Endodermal cell (in vitro differentiated cells): ENCODE measurements at regions not wholly inside any gene's neighbourhood (a gene's known extent, or its start where the extent isn't known, plus 50 kb on each side); places are given as distances from the start of the nearest gene placed in this dataset.
A peak's percentile ranks its signal among the peaks of the same experiment; 100 is the strongest.

Experiments used
- DNase-seq: peaks from one replicate; pipeline ENCODE4 v3.0.0-alpha.2; 2017
- H3K27ac ChIP-seq: 2 replicates; pipeline ENCODE4 v1.5.1; 2013; ENCODE audit warnings: mild to moderate bottlenecking, low read depth, low read length, moderate library complexity
- H3K27me3 ChIP-seq: 2 replicates; pipeline ENCODE4 v1.6.1; 2013; ENCODE audit warnings: mild to moderate bottlenecking, low read length, moderate library complexity; ENCODE audit not compliant: insufficient read depth, control insufficient read depth, poor library complexity, severe bottlenecking
- H3K36me3 ChIP-seq: 2 replicates; pipeline ENCODE4 v1.7.0; 2013; ENCODE audit warnings: mild to moderate bottlenecking, low read length, moderate library complexity; ENCODE audit not compliant: control insufficient read depth, insufficient read depth
- H3K4me1 ChIP-seq: one replicate; pipeline ENCODE4 v1.7.0; 2013; ENCODE audit warnings: low read length; ENCODE audit not compliant: control insufficient read depth, insufficient read depth
- H3K4me3 ChIP-seq: 2 replicates; pipeline ENCODE4 v1.5.1; 2013; ENCODE audit warnings: mild to moderate bottlenecking, low read length, moderate library complexity
- H3K9ac ChIP-seq: 2 replicates; pipeline ENCODE4 v1.6.1; 2013; ENCODE audit warnings: mild to moderate bottlenecking, low read length, moderate library complexity; ENCODE audit not compliant: poor library complexity, severe bottlenecking; ENCODE audit errors: extremely low read depth
- H3K9me3 ChIP-seq: 2 replicates; pipeline ENCODE4 v1.6.1; 2013; ENCODE audit warnings: mild to moderate bottlenecking, low read length, moderate library complexity; ENCODE audit not compliant: control insufficient read depth
- H3K27ac Mint-ChIP-seq: 2 replicates; pipeline ENCODE4 v1.8.0; 2020; ENCODE audit warnings: mixed read lengths
- H3K27me3 Mint-ChIP-seq: 2 replicates; pipeline ENCODE4 v1.8.0; 2021; ENCODE audit warnings: mild to moderate bottlenecking, mixed read lengths; ENCODE audit not compliant: insufficient read depth
- H3K36me3 Mint-ChIP-seq: 2 replicates; pipeline ENCODE4 v1.8.0; 2020; ENCODE audit warnings: low read depth, mixed read lengths
- H3K4me1 Mint-ChIP-seq: 2 replicates; pipeline ENCODE4 v1.8.0; 2020; ENCODE audit warnings: mixed read lengths
- H3K4me3 Mint-ChIP-seq: 2 replicates; pipeline ENCODE4 v1.8.0; 2020; ENCODE audit warnings: mild to moderate bottlenecking, moderate library complexity, mixed read lengths
- H3K9me3 Mint-ChIP-seq: 2 replicates; pipeline ENCODE4 v1.8.0; 2020; ENCODE audit warnings: mild to moderate bottlenecking, mixed read lengths
- WGBS, 2 experiments: methylation state at CpG; one replicate each; pipeline versions ENCODE4 v1.1.5 to v1.1.7; 2013; ENCODE audit warnings: missing lambda C conversion rate in 2 of 2, mixed read lengths in 1 of 2; ENCODE audit not compliant: insufficient coverage in 1 of 2, insufficient read length in 1 of 2; 5-methylcytosine and 5-hydroxymethylcytosine counted together
- TF ChIP-seq, protein P1 (sequence below): fragments of 200-600 bp; sonication (generic); conservative IDR thresholded peaks from 2 replicates; pipeline ENCODE4 v1.5.0; 2021; ENCODE audit warnings: antibody characterized with exemption, mild to moderate bottlenecking

- Histone ChIP-seq H3K4me3 (no peak overlapping the region), H3K27ac (no peak overlapping the region), H3K9me3 (no peaks in the 10 kb centered on the region), H3K36me3 (no peaks in the 10 kb centered on the region), H3K27me3 (peaks cover 27% of the 10 kb centered on the region), H3K9ac (no peak overlapping the region), H3K4me1 (no peaks in the 10 kb centered on the region)
- Mint-ChIP-seq H3K9me3 (no peaks in the 10 kb centered on the region), H3K36me3 (no peaks in the 10 kb centered on the region), H3K27ac (no peak overlapping the region), H3K4me3 (no peak overlapping the region), H3K27me3 (peaks cover 32% of the 10 kb centered on the region), H3K4me1 (peaks cover 12% of the 10 kb centered on the region)
- no peak for DNase-seq
- TF ChIP-seq, protein P1, sequence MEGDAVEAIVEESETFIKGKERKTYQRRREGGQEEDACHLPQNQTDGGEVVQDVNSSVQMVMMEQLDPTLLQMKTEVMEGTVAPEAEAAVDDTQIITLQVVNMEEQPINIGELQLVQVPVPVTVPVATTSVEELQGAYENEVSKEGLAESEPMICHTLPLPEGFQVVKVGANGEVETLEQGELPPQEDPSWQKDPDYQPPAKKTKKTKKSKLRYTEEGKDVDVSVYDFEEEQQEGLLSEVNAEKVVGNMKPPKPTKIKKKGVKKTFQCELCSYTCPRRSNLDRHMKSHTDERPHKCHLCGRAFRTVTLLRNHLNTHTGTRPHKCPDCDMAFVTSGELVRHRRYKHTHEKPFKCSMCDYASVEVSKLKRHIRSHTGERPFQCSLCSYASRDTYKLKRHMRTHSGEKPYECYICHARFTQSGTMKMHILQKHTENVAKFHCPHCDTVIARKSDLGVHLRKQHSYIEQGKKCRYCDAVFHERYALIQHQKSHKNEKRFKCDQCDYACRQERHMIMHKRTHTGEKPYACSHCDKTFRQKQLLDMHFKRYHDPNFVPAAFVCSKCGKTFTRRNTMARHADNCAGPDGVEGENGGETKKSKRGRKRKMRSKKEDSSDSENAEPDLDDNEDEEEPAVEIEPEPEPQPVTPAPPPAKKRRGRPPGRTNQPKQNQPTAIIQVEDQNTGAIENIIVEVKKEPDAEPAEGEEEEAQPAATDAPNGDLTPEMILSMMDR = no peak
- 87 to 92% methylated on average over 8 to 9 of the region's 9 CpGs for WGBS, 2 experiments
These were observed 317.1 kb upstream of the ZMIZ1 start for GRCh38 chr10:78751716-78752115.

DNA sequence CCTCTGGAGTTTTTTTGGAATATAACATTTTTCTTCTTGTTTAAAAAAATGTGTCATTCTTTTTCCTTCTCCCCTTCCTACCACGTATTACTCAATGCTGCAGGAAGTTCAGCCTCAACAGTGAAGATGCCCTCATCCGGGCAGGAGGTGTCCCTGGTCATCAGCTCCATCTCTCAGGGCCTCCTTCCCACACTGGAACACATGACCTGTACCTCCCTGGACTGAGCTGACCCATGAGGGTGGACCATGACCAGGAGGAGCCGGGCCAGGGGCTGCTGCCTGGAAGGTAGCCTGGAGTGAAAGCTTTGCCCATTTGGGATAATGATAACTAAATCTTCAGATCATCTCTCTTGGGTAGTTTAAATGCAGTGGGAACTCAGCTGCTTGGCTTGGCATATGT lies 316.5 kb upstream of the ZMIZ1 start:
- Histone ChIP-seq H3K4me3 (no peak overlapping the region), H3K9me3 (no peaks in the 10 kb centered on the region), H3K27ac (no peak overlapping the region), H3K9ac (no peak overlapping the region), H3K27me3 (peaks cover 27% of the 10 kb centered on the region), H3K36me3 (no peaks in the 10 kb centered on the region), H3K4me1 (no peaks in the 10 kb centered on the region)
- 92 to 93% methylated on average over 3 of the region's 3 CpGs for WGBS, 2 experiments
- peaks cover 37% of the 10 kb centered on the region for H3K27me3 Mint-ChIP-seq
- H3K27ac Mint-ChIP-seq = no peak overlapping the region
- no peaks in the 10 kb centered on the region for H3K9me3 Mint-ChIP-seq
- TF ChIP-seq, protein P1 = no peak
- no peak for DNase-seq
- peaks cover 7% of the 10 kb centered on the region for H3K4me1 Mint-ChIP-seq
- no peak overlapping the region for H3K4me3 Mint-ChIP-seq
- no peaks in the 10 kb centered on the region for H3K36me3 Mint-ChIP-seq

DNA sequence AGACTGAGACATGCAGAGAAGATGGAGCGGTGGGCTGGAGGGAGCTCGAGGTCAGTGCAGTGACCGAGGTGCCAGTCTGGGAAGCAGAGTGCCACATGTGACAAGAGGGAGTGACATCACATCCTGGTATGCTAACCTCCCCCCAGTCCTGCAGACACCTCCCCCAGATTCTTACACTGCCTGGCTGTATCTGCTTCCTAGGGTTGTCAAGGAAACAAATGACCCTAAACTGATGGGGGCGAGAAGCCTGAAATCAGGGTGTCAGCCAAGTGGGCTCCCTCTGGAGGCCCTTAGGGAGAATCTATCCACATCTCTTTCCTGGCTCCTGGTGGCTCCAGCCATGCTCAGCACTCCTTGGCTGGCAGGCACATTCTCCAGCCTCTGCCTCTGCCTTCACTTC lies 316.1 kb upstream of the ZMIZ1 start:
- Histone ChIP-seq H3K4me1 (no peaks in the 10 kb centered on the region), H3K27ac (no peak overlapping the region), H3K9me3 (no peaks in the 10 kb centered on the region), H3K4me3 (no peak overlapping the region), H3K36me3 (no peaks in the 10 kb centered on the region), H3K27me3 (peaks cover 27% of the 10 kb centered on the region), H3K9ac (no peak overlapping the region)
- whole genome bisulfite sequencing, 2 experiments = 93 to 100% methylated on average over 1 to 4 of the region's 4 CpGs
- TF ChIP-seq, protein P1 = peak; percentile 34
- H3K36me3 Mint-ChIP-seq = no peaks in the 10 kb centered on the region
- H3K27ac Mint-ChIP-seq = no peak overlapping the region
- peaks cover 6% of the 10 kb centered on the region for H3K4me1 Mint-ChIP-seq
- H3K27me3 Mint-ChIP-seq = peaks cover 40% of the 10 kb centered on the region
- H3K9me3 Mint-ChIP-seq = no peaks in the 10 kb centered on the region
- no peak for DNase-seq
- no peak overlapping the region for H3K4me3 Mint-ChIP-seq
